ENCODE measurements at regions not wholly inside any gene's neighbourhood (a gene's known extent, or its start where the extent isn't known, plus 50 kb on each side); places are given as distances from the start of the nearest gene placed in this dataset.

GRCh38 chr4:100746141-100746739 is 228.4 kb upstream of the EMCN start:
- TF ChIP-seq EZH2phosphoT487 (conservative IDR thresholded peaks at IDR 0.05; ENCODE audit: low read length) (no peak), CTCF (IDR thresholded peaks at IDR 0.05; ENCODE audit: insufficient read depth, low read length, poor library complexity, severe bottlenecking) (no peak)
- no peak overlapping the region for H3K4me3 ChIP-seq (ENCODE audit: insufficient read depth, low read length, poor library complexity, severe bottlenecking)

GRCh38 chr4:100742045-100742444 is 224.2 kb upstream of the EMCN start:
- Histone ChIP-seq H3F3A (ENCODE audit: insufficient read depth) (no peaks in the 10 kb centered on the region), H3K36me3 (ENCODE audit: low read length) (no peaks in the 10 kb centered on the region), H3K4me3 (ENCODE audit: insufficient read depth, low read length, poor library complexity, severe bottlenecking) (no peak overlapping the region), H3K79me2 (ENCODE audit: insufficient read depth, low read length) (no peaks in the 10 kb centered on the region), H3K9ac (ENCODE audit: low read length) (no peak overlapping the region), H4K20me1 (ENCODE audit: low read depth, low read length) (no peaks in the 10 kb centered on the region), H3K9me2 (replicated peaks; ENCODE audit: insufficient read depth, low read length) (no peaks in the 10 kb centered on the region), H3K4me2 (ENCODE audit: low read depth, low read length, poor library complexity, severe bottlenecking) (no peak overlapping the region), H3K27ac (ENCODE audit: low read depth, low read length) (no peak overlapping the region), H3K9me3 (ENCODE audit: insufficient read depth, low read length) (no peaks in the 10 kb centered on the region), H3K27me3 (ENCODE audit: low read length) (no peaks in the 10 kb centered on the region), H2AFZ (ENCODE audit: low read depth, low read length, severe bottlenecking) (no peak overlapping the region)
- TF ChIP-seq EZH2phosphoT487 (conservative IDR thresholded peaks at IDR 0.05; ENCODE audit: low read length) (no peak), CTCF (IDR thresholded peaks at IDR 0.05; ENCODE audit: insufficient read depth, low read length, poor library complexity, severe bottlenecking) (no peak)

More at GRCh38 chr4:100746141-100746739, 228.4 kb upstream of the EMCN start:
- Histone ChIP-seq H3K36me3 (ENCODE audit: low read length) (no peaks in the 10 kb centered on the region), H4K20me1 (ENCODE audit: low read depth, low read length) (no peaks in the 10 kb centered on the region), H3K9me3 (ENCODE audit: insufficient read depth, low read length) (no peaks in the 10 kb centered on the region), H3K27me3 (ENCODE audit: low read length) (no peaks in the 10 kb centered on the region), H3K4me2 (ENCODE audit: low read depth, low read length, poor library complexity, severe bottlenecking) (no peak overlapping the region), H3K27ac (ENCODE audit: low read depth, low read length) (no peak overlapping the region), H3F3A (ENCODE audit: insufficient read depth) (no peaks in the 10 kb centered on the region), H3K9ac (ENCODE audit: low read length) (no peak overlapping the region), H3K79me2 (ENCODE audit: insufficient read depth, low read length) (no peaks in the 10 kb centered on the region), H3K9me2 (replicated peaks; ENCODE audit: insufficient read depth, low read length) (no peaks in the 10 kb centered on the region), H2AFZ (ENCODE audit: low read depth, low read length, severe bottlenecking) (no peak overlapping the region)

DNA sequence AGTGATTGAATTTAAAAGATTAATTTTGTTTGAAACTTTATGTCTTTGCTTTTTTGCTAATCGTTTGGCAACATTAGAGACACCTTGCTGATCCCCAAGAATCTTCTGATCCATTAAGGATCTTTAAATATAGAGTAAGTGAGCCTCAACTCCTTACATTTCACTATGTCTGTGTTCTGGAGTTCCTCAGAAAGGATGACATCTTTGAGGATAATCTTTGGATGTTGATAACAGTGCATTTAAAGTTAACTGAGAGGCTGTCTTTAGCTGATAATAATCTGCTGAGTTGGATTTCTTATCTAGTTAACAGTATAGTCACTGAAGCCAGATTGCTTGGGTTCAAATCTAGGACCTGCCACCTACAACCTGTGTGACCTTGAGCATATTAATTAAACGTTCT is 221.6 kb upstream of the EMCN start:
- Histone ChIP-seq H3K9me2 (replicated peaks; ENCODE audit: insufficient read depth, low read length) (no peaks in the 10 kb centered on the region), H3K27me3 (ENCODE audit: low read length) (no peaks in the 10 kb centered on the region), H2AFZ (ENCODE audit: low read depth, low read length, severe bottlenecking) (no peak overlapping the region), H4K20me1 (ENCODE audit: low read depth, low read length) (no peaks in the 10 kb centered on the region), H3K36me3 (ENCODE audit: low read length) (no peaks in the 10 kb centered on the region), H3K9ac (ENCODE audit: low read length) (no peak overlapping the region), H3K9me3 (ENCODE audit: insufficient read depth, low read length) (no peaks in the 10 kb centered on the region), H3F3A (ENCODE audit: insufficient read depth) (no peaks in the 10 kb centered on the region), H3K79me2 (ENCODE audit: insufficient read depth, low read length) (no peaks in the 10 kb centered on the region), H3K4me2 (ENCODE audit: low read depth, low read length, poor library complexity, severe bottlenecking) (no peak overlapping the region), H3K27ac (ENCODE audit: low read depth, low read length) (no peak overlapping the region), H3K4me3 (ENCODE audit: insufficient read depth, low read length, poor library complexity, severe bottlenecking) (no peak overlapping the region)
- no peak for TF ChIP-seq EZH2phosphoT487 (conservative IDR thresholded peaks at IDR 0.05; ENCODE audit: low read length)

All from SU-DHL-6 (cell line).